HG02938 (cell line): ENCODE measurements at regions not wholly inside any gene's neighbourhood (a gene's known extent, or its start where the extent isn't known, plus 50 kb on each side); places are given as distances from the start of the nearest gene placed in this dataset.

ENCODE experiments used
- ATAC-seq: cut with Tn5 transposase; IDR thresholded peaks from one replicate; pipeline ENCODE4 v1.9.1; 2021; ENCODE audit warnings: mild to moderate bottlenecking, moderate library complexity; ENCODE audit not compliant: unreplicated experiment

DNA sequence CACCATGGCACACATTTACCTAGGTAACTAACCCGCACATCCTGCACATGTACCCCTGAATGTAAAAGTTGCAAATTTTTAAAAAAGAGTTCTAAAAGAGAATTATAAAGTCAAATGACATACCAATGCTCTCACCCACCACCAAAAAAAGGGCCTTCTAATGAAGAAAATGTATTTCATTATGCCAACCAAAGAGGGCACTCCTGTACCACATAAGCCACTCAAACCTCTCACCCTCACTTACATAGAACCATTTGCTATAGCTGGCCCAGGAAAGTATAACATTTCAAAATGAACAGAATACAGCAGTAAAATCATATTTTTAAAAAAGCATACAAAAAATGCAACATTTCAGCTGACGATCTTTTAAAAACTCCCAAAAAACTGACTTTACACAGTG lies 241.5 kb upstream of the PKDCC start:
- no peak for ATAC-seq

DNA sequence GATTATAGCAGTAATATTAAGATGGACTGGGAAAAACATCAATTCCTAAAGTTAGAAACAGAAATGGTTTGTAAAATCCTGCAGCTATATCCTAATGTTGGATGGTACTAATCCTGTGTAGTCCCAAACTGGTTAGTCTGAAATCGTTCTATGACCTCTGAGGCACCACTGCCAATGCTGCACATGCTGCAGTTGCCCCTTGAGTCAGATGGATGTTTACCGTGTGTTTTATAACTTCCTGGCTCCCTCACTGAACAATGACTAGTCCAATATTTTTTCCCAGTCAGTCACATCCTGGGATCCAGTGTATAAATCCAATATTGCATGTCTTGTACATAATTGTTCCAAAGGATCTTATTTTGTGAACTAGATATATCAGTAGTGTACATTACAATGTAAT lies 226.7 kb upstream of the PKDCC start:
- no peak for ATAC-seq

DNA sequence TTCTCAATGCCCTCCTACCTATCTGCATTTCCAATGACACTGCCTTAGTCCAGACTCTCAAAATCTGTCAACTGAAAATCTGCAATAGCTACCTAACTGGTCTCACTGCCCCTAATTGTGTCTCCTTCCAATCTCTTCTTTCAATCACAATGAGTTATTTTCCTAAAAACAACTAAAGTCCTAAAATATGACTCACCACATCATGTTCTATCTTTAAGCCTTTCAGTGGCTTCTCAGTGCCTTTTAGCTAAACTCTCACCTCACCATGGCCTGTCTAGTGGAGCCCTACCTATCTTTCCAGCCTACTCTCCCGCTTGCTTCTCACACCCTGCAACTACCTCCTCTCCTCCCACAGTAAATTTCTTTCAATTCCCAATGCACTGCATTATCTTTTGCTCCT lies 220.9 kb upstream of the PKDCC start:
- ATAC-seq: no peak

DNA sequence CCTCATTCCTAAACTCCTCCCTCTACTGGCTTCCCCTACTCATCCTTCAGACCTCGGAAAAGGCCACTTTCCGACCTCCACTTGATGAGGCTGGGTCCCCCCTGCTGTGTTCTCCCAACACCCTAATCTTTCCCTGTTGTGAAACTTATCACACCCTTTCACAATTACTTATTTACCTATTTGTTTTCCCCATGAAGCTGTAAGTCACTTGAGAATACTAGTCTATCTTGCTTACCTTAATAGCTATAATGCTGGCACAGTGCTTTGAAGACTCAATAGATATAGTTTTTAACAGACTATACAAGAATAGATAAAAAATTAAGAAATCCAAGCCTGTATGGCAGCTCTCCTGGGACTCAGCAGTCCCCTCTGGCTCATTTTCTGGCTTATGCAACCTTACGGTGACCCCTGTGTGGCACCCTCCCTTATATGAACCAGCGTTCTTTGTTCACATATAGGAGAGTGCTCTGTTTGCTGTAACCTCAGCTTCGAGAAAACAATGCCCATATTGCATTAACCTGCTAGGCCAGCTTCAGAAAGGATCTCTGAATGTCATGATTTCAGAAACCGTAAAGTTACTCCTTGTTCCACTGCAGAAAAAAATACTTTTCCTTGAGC lies 220.4 kb upstream of the PKDCC start:
- ATAC-seq: no peak

DNA sequence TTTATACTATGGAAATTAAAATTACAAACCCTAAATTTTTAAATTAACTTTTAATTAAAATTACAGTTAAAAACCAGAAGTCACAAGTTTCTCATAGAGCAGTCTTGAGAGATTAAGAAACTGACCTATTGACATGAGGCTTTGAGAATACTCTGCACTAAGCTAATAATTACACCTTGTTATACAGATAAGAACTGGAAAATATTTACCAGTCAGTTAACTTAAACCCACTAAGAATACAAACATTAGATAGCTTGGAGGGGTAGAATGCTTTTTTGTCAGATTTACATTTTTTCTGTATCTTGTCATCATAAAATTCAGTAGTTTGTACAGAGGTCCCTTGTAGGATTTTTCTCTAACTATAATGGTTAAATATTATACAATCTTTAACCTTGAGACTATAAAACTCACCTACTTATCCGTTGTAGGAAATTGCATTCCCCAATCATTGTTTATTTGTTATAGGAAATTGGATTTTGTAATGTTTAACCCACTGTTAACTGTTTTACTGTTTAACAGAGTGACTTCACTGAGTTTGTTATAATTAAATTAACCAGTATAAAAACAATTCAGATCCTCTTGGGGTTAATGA lies 219.7 kb upstream of the PKDCC start:
- no peak for ATAC-seq

DNA sequence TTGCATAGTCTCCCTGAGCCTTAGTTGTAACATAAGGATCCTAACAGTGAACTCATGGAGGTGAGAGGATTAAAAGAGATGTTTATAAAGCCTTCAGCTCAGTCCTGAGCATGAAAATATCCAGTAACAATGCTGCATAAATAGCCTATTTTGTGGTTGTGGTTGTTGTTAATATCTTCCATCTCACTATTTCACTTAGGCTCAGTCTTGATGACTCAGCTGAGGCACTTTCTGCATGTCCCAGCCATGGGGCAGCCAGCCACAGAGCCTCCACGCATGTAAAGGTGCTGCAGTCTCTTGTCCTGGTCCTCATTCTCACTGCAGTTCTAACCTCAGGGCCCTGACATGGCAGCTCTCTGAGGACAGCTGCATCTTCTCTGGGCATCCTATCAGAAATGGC lies 218.8 kb upstream of the PKDCC start:
- no peak for ATAC-seq

DNA sequence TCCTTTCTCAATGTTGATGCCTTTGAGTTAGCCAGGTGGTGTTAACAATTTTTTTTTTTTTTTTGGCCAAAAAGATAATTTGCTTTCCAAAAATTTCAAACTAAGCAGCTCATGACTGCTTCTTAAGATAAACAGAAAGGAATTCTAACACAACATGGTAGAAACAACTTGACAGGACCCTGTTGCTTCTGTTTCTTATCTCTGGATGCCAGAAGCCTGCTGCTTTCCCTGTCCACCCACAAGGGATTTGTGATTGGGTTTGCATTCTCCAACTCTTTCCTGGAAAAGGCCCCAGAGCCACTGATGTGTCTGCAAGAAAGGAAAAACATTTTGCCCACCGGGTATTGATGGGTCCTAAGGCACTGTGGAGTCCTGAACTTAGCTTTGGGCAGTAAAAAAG lies 217.2 kb upstream of the PKDCC start:
- no peak for ATAC-seq

DNA sequence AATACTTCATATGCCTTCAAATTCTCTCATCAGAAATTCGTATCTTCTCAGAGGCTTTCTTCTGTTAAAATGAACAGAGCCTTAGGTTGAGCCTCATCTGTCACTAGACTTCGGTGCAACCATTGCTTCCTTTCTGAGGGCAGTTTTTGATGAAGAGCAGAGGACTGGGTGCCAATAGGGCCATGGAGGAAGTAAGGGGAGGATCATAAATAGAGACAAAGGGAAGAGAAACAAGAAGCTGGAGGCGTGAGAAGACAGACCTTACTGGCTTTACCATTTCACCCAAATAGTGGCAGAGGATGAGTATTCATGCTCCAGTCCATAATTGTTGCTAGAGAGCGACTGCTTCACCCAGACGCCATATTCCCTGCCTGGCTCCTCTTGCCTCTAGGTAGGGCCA lies 215.6 kb upstream of the PKDCC start:
- ATAC-seq: no peak

DNA sequence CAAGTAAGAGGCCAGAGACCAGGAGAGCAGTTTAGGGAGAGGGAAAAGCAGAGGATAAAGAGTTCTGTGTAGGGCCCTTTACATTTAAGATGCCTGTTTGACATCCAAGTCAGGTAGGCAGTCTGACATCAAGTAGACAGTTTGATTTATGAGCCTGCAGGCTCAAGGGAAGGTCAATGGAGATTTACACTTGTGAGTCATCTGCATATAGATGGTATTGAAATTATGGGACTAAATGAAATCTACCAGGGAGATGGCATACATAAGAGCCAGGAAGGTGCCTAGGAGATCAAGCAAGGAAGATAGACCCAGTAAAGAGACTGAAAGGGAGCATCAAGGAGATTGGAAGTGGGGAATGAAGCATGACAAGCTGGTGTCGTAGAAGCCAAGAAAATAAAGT lies 212.4 kb upstream of the PKDCC start:
- no peak for ATAC-seq

DNA sequence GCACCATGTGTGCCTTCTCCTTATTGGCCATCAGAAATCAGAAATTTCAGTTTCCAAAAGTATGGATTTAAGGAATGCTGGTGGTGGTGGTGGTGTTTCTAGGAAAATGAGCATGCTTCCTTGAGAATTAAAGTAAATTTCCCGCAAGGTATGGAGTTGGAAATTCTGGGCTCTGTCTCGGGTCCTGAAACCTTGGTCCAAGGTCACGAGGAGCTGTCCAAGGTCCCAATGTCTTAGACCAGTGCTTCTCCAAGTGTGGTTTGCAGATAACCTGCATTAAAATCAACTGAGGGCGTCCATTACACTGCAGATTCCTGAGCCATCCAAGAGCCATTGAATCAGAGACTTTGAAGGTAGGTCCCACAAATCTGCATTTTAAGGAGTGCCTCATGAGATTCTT lies 210.9 kb upstream of the PKDCC start:
- ATAC-seq: no peak

DNA sequence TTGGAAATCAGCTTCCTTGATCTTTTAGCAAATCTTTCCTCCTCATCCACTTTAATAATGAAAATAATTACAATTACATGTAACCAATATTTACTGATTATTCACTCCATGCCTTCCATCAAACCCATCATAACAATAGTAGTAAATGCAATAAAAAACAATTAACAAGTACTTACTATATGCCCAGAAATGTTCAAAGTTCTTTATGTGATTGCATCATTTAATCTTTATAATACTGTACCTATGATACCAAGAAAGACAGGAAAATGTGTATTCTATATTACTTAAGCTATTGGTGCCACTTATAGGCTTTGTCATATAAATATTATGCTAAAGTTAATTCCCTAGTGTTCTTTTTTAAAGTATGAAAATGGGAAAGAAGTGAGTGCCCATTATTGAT lies 210.2 kb upstream of the PKDCC start:
- ATAC-seq: no peak

DNA sequence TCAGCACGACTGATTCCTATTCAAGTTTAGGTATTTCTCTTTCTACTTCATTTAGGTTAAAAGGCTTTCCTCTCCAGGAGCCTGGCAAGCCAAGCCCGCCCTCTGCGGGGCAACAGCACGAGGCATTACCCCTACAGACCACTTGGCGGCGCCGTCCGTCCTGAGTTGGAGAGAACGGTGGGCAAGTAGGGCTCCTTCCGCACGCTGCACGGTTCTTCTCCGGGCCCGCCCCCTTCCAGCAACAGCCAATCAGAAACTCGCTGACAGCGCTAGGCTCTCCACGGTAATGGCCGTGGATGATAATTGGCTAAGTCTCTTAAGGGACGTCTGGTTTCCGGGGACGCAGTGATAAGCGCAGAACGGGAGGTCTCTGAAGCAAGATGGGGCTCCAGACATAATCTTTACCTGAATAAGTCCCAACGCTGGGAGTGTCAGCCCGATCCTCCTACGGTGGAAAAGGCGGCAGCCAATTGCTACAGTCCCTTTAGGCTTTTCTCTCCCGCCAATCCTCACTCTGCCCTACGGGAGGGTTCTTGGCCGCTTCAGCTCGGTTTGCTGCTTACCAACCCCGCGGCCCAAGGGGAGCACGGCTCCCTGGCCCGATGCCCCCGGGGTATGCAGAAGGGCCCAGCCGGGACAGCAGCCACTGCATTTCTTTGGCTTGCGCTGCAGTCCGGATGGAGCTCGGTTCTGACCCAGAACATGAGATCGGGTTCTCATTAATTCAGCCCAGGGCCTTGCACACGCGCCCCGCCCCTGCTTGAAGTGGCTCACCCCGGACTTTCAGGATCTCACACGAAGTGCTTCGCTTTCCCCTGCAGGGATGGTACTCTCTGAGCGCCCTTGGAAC lies 206.9 kb upstream of the PKDCC start:
- ATAC-seq: peak; percentile 100

DNA sequence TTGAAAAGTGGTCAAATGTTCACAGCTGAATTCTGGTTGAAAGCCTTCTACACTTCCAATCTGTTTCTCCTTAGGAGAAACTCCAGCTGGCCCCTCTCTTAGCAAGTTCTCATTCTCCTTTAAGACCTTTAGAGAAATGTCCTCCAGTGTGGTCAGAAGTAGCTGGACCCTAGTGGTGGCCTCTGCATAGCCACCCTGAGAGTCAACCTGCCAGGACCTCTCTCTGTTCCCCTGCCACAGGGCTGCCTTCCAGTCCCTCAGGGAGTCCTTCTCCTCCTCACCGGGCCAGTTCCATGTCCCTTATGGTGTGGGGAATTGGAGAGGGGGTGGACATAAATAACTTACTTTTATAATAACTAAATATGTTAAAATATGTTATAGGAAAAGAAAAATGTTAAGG lies 200.9 kb upstream of the PKDCC start:
- ATAC-seq: no peak

DNA sequence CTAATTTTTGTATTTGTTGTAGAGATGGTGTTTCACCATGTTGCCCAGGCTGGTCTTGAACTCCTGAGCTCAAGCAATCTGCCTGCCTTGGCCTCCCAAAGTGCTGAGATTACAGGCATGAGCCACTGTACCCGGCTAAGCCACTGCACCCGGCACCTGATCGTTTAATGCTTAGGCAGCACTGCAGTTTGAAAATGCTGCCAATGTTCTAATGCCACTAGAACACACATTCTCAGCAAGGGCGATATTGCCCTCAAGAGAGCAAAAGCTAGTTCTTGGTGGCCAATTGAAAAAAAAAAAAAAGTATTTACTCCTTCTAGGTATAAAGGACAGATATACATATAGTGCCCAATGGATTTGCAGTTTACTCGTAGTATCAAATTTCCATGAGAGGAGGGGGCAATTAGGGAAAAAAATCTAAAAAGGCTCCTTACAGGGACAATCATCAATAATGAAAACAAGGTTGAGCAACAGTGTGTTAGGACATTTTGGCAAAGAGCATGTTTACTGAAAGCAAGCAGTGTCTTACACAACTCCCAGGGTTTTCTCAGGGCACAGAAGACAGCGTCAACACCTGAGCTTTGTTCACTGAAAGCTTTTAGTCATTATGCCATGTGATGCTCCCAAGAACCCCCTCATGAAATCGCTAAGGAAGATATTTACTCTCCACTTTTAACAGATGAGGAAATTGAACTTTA lies 199.9 kb upstream of the PKDCC start:
- no peak for ATAC-seq

DNA sequence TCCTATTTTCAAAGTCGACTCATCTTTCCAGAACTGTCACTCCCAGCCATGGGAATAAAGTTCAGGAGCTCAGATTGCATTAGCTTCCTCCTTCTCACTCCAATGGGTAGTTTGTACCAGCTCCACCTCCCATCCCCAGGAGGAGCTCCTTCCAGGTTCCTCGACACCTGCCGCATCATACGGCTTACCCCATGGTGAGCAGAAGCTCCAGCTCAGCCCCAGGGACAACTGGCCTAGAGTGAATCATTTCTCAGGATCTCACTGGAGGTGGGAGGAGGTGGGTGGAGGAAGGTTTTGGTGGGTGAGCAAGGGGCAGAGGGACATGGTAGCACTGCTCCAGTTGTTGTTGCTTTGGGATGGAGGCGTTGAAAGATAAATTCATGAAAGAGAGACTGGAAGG lies 196.3 kb upstream of the PKDCC start:
- ATAC-seq: no peak

DNA sequence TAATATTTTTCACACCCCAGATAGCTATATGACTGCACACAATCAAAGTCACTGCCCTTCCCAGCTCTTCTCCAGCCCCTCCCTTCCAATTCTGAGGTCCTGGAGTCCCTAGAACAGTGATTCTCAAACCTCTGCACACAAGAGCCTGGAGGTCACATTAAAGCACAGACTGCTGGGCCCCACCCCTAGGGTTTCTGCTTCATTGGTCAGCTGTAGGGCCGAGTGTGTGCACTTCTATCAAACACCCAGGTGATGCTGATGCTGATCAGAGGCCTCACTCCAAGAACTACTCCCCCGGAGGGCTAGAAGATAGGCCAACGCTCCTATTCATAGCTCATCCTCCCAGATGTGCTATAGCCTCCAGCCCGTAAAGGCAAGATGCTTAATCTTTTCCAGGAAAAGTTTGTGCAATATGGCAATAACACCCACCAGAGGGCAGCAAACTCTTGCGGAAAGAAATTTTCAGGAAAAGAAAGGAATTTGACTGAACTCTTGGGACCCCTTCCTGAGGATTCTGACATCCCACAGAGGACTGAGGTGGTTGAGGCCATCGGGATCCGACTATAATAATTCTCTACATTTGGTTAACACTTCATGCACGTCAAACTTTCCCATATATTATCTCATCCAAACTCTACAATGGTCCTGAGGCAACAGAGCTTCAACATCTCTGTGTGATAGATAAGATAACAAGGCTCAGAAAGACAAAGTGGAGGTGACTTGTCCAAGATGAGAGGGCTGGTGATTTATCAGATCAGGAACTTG lies 194.2 kb upstream of the PKDCC start:
- no peak for ATAC-seq

DNA sequence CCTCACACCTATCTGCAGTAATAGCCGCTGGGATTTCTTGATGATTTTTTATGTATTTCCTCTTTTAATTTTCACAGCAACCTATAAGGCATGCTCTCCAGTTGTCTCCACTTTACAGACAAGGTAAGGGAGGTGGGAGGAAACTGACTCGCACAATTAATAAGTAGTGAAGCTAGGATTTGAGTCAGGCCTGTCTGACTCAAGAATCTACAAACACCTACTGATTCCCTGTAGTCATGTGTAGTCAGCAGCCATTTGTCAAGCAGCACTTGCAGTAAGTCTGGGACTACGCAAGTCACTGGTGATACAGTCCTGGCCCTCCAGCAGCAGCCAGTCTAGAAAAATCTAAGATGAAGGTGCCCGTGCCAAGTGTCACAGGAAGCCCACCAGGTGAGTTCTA lies 193.6 kb upstream of the PKDCC start:
- ATAC-seq: no peak

DNA sequence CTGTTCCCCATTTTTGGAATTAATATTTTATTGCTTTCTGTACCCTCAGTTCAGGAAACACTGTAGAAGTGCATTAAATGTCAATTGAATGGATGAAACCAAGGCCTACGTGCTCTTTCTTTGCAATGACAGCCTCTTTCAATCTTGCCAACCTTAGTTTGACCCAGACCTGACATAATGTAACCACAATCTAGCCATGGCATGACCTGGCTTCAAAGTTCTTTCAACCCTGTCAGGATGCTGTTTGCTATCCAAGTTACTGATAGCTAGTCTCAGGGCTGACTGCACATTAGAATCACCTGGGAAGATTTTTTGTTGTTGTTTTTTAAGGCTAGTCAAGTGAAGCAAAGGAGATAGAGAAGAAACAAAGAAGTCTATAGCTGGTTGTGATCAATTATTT lies 190.9 kb upstream of the PKDCC start:
- ATAC-seq: no peak

DNA sequence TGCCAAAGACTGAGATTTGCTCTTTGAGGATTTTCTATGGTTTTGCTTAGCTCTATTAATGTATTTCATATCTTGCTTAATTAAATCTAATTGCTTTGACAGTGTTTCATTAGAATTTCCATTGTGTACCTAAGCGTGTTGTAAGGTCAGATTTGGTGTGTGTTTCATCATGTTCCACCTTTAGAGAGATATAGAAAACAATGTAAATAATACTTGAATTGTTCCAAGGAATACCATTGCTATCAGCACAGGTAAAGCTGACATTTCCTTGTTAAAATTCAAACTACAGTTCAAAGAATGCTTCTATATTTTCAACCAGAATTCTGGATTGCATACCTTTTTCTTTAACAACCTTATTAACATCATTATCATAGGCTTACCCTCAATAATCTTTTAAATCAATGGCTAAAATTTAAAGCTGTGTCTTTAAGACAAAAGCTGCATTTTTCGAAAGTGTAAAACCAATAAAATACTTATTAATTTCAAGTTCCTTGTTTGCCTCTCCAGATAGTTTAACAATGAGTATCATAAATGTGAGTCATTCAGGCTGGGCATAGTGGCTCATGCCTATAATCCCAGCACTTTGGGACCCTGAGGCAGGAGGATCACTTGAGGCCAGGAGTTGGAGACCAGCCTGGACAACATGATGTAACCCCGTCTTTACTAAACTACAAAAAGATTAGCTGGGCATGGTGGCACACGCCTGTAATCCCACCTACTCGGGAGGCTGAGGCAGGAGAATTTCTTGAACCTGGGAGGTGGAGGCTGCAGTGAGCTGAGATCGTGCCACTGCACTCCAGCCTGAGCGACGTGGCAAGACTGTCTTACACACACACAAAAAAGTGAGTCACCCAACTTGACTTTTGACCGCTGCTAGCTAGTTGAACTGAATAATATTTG lies 188.0 kb upstream of the PKDCC start:
- ATAC-seq: no peak

DNA sequence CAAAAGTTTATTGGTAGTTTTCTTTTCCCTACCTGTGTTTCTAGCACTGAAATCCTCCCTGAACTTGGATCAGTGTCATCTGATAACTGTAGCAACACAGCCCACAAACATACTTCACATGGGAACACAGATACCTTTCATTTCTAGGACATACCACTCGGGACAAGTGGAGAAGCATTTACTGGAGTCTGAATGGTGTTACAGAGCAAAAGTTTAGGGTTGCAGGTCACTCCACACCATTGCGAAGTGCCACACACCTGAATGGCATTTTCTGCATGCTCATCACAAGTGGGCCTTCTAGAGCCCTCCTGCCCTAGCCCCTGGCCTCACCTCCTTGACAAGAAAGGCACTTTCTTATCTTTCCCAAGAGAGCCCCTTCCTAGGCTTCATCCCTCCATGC lies 184.8 kb upstream of the PKDCC start:
- ATAC-seq: no peak
